Naive B cell (primary cell): ENCODE measurements at regions not wholly inside any gene's neighbourhood (a gene's known extent, or its start where the extent isn't known, plus 50 kb on each side); places are given as distances from the start of the nearest gene placed in this dataset.
A peak's percentile ranks its signal among the peaks of the same experiment; 100 is the strongest.

Experiments used
- ATAC-seq, 2 donors: fragments of 150-1000 bp; cut with Tn5 transposase; 2 replicates each; pipeline ENCODE4 v1.10.0; 2021; ENCODE audit warnings: low read depth in 2 of 2, mild to moderate bottlenecking in 2 of 2, moderate library complexity in 2 of 2
- DNase-seq: peaks from one replicate; pipeline ENCODE4 v3.0.0; 2022
- H3K27ac Mint-ChIP-seq, 6 donors: one replicate each; pipeline ENCODE4 v1.8.0; 2020 to 2022; ENCODE audit warnings: mild to moderate bottlenecking in 6 of 6, mixed read lengths in 6 of 6, moderate library complexity in 5 of 6, inconsistent platforms in 2 of 6
- H3K27me3 Mint-ChIP-seq, 3 donors: one replicate each; pipeline ENCODE4 v1.8.0; 2021 to 2022; ENCODE audit warnings: mixed read lengths in 3 of 3, mild to moderate bottlenecking in 1 of 3
- H3K36me3 Mint-ChIP-seq, 2 donors: one replicate each; pipeline ENCODE4 v1.8.0; 2020 to 2022; ENCODE audit warnings: mixed read lengths in 2 of 2, inconsistent platforms in 1 of 2, mild to moderate bottlenecking in 1 of 2
- H3K4me1 Mint-ChIP-seq, 3 donors: one replicate each; pipeline ENCODE4 v1.8.0; 2020 to 2022; ENCODE audit warnings: mixed read lengths in 3 of 3, inconsistent platforms in 1 of 3, mild to moderate bottlenecking in 1 of 3, moderate library complexity in 1 of 3
- H3K4me3 Mint-ChIP-seq, 8 donors: one replicate each; pipeline ENCODE4 v1.8.0; 2020 to 2022; ENCODE audit warnings: mild to moderate bottlenecking in 8 of 8, mixed read lengths in 8 of 8, moderate library complexity in 8 of 8, inconsistent platforms in 2 of 8
- H3K9me3 Mint-ChIP-seq, 7 donors: one replicate each; pipeline ENCODE4 v1.8.0; 2020 to 2022; ENCODE audit warnings: mixed read lengths in 7 of 7, mild to moderate bottlenecking in 5 of 7, inconsistent platforms in 2 of 7, moderate library complexity in 1 of 7

DNA sequence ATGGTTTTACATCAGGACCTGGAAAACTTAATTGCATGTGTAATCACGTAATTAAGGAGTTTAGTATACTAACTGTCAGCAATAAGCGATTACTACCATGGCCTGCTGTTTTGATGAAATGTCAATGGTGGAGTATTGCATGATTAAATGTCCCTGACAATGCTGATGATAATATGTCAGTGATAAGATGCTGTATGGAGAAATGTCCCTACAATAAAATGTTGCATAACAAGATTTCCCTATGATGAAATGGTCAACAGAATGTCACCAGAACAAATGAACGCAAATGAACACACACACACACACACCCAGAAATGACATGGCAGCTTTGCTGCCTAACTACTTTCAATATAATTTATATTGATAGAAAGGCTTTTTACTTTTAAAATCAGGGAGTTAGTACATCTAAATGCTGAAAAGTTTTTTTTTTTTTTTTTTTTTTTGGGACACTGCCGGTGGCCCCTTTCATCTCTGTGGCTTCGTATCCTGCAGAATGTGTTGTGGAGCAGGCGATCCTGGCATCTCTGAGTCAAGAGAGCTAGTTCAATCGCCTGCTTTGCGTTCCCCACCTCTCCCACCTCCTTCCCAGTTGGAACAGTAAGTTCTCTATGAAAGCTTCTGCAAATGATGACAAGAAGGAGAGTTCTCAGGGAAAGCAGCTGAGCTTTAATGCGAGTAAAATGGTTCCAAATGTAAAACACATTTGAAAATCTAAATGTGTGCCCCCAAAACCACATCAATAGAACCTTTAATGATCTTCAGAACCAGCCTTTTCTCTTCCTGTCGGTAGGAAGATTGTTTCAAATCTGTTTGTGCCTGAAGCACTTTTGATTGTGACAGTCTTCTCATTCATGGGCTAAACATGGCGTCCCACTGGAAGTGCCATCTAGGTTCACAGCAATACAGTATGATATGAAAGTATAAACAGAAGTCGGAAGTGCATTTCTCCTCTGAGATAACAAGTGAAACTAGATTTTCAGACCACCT is 170.1 kb upstream of the GBE1 start:
- DNase-seq: no peak
- Mint-ChIP-seq H3K4me1 (no peaks in the 10 kb centered on the region), H3K27me3 (no peaks in the 10 kb centered on the region), H3K36me3 (no peaks in the 10 kb centered on the region), H3K27ac (no peak overlapping the region), H3K9me3 (no peaks in the 10 kb centered on the region), H3K4me3 (no peak overlapping the region)
- ATAC-seq: no peak

DNA sequence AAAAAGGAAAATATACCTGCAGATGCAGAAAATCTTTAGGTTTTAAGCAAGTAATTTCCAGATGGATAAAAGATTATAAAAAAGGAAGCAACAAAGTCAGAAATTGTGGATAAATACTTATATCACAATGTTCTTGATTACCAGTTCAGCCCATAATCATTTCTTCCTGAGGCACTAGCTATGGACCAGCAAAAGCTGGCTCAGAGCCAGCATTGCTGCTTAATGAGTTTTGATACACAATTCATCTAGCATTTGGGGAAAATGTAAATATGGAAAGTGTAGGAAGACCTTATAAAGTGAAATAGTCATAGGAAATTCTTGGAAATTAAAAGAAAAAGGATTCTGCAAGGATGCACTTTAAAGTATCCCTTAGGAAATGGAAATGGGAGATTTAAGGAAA is 168.3 kb upstream of the GBE1 start:
- H3K4me3 Mint-ChIP-seq: no peak overlapping the region
- no peaks in the 10 kb centered on the region for H3K9me3 Mint-ChIP-seq
- H3K36me3 Mint-ChIP-seq: no peaks in the 10 kb centered on the region
- DNase-seq (no peak), ATAC-seq (no peak)
- no peaks in the 10 kb centered on the region for H3K27me3 Mint-ChIP-seq
- no peaks in the 10 kb centered on the region for H3K4me1 Mint-ChIP-seq
- H3K27ac Mint-ChIP-seq: peak overlapping the region in 1 of 6 donors; percentile 1

DNA sequence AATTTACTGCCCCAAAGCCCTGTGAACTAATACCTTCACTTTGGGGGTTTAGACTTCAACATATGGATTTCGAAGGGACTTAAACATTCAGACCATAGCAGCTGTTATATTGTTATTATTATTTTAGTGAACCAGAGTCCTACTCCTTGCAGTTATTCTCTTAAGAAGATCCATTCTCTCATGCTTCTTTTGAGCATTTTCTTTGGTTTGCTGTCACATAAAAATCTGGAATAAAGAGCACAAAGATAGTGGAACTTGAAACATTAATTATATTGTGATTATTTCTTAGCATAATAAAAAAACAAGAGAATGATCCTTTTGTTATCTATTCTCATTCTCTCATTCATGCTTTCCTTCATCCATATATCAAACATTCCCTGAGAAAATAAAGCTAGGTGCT is 166.4 kb upstream of the GBE1 start:
- ATAC-seq (no peak), DNase-seq (no peak)
- no peak overlapping the region for H3K27ac Mint-ChIP-seq
- no peaks in the 10 kb centered on the region for H3K27me3 Mint-ChIP-seq
- no peaks in the 10 kb centered on the region for H3K4me1 Mint-ChIP-seq
- no peaks in the 10 kb centered on the region for H3K9me3 Mint-ChIP-seq
- H3K4me3 Mint-ChIP-seq: no peak overlapping the region
- no peaks in the 10 kb centered on the region for H3K36me3 Mint-ChIP-seq

DNA sequence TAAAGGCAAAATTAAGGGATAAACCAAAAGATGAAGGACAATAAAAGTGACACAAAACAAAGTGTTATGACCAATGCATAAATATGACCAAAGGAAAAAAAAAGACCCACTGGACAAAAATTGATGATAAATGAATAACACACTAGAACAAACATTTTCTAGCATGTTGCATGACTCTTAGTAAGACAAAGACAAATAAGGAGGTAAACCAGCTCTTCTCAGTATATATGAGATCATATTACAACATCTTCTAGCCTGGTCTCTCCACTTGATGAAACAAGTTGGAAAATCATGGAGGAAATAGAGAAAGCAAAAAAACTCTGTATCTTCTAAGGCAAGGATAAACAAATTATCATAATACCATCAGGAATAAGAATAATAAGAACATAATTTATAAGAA is 163.9 kb upstream of the GBE1 start:
- no peaks in the 10 kb centered on the region for H3K4me1 Mint-ChIP-seq
- no peak overlapping the region for H3K4me3 Mint-ChIP-seq
- no peak for ATAC-seq
- DNase-seq: no peak
- no peak overlapping the region for H3K27ac Mint-ChIP-seq
- no peaks in the 10 kb centered on the region for H3K27me3 Mint-ChIP-seq
- no peaks in the 10 kb centered on the region for H3K36me3 Mint-ChIP-seq
- no peaks in the 10 kb centered on the region for H3K9me3 Mint-ChIP-seq

DNA sequence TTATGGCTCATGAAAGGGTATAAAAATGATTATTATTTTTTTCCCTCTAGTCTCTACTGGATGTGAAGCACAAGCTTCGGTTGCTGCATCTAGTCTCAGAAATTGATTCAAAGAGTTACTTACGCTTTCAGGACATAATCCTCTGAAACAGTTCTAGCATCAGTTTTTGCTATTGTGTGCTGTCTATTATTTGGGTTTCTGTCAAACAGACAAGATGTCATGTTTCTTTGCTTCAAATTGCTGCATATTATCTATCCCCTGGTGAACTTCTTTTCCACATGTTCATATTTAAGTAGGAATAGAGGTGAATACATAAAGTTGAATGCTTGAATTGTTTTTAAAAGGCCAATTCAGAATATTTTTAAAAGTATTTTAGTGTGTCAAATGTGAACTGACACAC is 161.6 kb upstream of the GBE1 start:
- H3K4me1 Mint-ChIP-seq: no peaks in the 10 kb centered on the region
- no peak for ATAC-seq
- no peak overlapping the region for H3K4me3 Mint-ChIP-seq
- no peaks in the 10 kb centered on the region for H3K9me3 Mint-ChIP-seq
- H3K36me3 Mint-ChIP-seq: no peaks in the 10 kb centered on the region
- no peaks in the 10 kb centered on the region for H3K27me3 Mint-ChIP-seq
- DNase-seq: no peak
- no peak overlapping the region for H3K27ac Mint-ChIP-seq

DNA sequence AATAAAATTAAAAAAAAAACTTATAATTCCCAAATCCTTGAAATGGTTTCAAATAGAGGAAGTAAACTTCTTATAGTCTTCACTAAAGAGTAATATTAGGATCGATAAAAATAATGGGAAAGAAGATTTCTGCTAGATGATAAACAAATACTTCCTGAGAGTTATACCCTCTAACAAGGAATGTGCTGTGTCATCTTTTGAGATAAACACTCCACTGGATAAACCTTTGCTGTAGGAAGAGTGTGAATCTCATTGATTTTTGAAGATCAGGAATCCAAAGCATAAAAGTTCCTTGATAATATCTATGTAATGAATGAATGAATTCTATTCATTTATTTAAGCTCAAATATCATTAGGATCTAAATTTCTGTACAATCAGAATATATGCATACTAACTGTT is 161.0 kb upstream of the GBE1 start:
- ATAC-seq (no peak), DNase-seq (no peak)
- no peaks in the 10 kb centered on the region for H3K4me1 Mint-ChIP-seq
- no peak overlapping the region for H3K27ac Mint-ChIP-seq
- H3K27me3 Mint-ChIP-seq: no peaks in the 10 kb centered on the region
- H3K4me3 Mint-ChIP-seq: no peak overlapping the region
- no peaks in the 10 kb centered on the region for H3K9me3 Mint-ChIP-seq
- H3K36me3 Mint-ChIP-seq: no peaks in the 10 kb centered on the region

DNA sequence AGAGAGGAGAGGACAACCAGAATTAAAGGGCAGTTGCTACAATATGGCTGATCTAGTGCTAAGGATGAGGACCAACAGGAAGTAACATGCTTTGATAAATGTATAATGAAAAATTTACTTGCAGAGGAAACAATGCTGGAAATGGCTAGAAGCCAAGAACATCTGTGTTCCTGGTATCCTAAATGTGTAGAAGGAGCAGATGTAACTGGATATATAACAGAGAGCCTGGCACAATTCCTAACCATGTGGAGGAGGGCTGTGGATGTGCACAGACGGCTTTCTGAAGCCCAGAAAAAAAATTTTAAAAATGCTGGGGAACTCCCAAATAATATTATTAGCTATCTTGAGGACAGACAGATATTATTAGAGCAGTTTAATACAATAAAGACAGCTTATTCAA is 159.4 kb upstream of the GBE1 start:
- Mint-ChIP-seq H3K4me1 (no peaks in the 10 kb centered on the region), H3K27me3 (no peaks in the 10 kb centered on the region), H3K36me3 (no peaks in the 10 kb centered on the region), H3K27ac (no peak overlapping the region), H3K9me3 (no peaks in the 10 kb centered on the region), H3K4me3 (no peak overlapping the region)
- ATAC-seq (no peak), DNase-seq (no peak)

DNA sequence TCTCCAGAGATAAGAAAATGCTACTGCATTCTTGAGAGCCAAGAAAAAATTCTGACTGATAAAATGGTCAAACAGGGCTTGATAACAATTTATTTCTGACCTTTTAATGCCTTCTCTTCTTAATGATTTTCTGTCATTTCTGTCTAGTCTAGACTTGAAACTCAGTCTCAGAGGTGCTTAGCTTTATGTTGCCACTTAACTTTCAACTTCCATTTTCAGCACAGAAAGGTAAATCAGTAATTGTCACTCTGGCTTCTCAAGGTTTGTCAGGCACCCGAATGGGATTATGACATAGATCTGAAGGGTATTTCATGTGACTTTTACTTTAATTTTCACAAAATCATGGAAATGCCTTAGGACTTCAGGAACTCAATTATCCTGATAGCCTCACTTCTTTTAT is 155.4 kb upstream of the GBE1 start:
- Mint-ChIP-seq H3K27me3 (no peaks in the 10 kb centered on the region), H3K36me3 (no peaks in the 10 kb centered on the region)

DNA sequence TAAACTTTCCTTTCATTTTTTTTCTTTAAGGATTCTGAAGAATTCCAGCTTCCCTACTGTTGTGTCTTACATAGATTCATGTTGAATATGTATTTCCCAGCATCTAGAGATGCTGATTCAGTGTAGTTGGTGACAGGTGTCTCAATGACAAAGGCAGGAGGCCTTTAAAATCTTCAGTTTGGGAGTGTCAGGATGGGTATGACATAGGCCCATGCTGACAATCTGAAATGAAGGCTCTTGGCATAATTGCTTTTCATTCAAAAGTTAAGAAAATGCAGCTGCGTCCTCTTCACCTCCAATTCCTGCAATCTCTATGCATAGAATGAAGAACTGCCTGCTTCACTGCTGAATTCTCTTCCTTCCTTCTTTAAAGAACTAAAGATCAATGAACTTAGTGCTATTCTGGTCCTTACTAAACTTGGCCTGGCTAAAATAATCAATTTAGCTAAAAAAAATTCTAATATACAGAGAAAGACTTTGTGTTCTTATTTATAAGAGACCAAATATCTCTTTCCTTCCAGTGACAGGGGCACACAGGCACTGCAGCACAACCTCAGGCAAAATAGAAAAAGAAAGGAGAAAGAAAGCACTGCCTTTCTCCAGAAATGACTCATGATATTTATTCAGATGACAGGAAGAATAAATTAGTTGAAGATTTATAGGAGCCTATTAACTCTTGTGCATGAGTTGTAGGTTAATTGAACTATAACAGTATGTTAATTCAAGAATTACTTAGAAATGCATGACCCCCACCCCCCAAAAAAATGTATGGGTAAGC is 152.6 kb upstream of the GBE1 start:
- H3K27ac Mint-ChIP-seq: no peak overlapping the region
- H3K4me3 Mint-ChIP-seq: no peak overlapping the region
- H3K4me1 Mint-ChIP-seq: no peaks in the 10 kb centered on the region
- ATAC-seq (no peak), DNase-seq (no peak)
- no peaks in the 10 kb centered on the region for H3K27me3 Mint-ChIP-seq
- H3K36me3 Mint-ChIP-seq: no peaks in the 10 kb centered on the region
- no peaks in the 10 kb centered on the region for H3K9me3 Mint-ChIP-seq

More for the DNA sequence above, 155.4 kb upstream of the GBE1 start:
- Mint-ChIP-seq H3K4me1 (no peaks in the 10 kb centered on the region), H3K27ac (no peak overlapping the region), H3K9me3 (no peaks in the 10 kb centered on the region), H3K4me3 (no peak overlapping the region)
- DNase-seq (no peak), ATAC-seq (no peak)

DNA sequence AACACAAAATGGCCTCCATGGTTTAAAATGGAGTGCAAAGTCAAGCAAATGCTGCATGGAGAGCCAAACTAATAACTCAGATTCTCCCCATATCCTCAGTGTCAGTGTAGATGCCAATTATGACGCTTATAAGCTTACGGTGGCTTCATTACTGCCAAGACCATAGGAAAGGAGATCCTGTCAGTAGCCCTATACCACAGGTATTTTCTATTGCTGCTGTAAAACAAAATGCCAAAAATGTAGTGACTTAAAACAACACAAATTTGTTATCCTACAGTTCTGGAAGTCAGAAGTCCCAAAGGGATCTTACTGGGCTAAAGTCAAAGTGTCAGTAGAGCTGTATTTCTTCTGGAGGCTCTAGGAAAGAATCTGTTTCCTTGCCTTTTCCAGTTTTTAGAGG is 149.8 kb upstream of the GBE1 start:
- no peaks in the 10 kb centered on the region for H3K27me3 Mint-ChIP-seq
- peaks cover 0 to 5% (median 0%) of the 10 kb centered on the region in 7 donors for H3K9me3 Mint-ChIP-seq
- H3K4me1 Mint-ChIP-seq: peaks cover 0 to 2% (median 0%) of the 10 kb centered on the region in 3 donors
- H3K4me3 Mint-ChIP-seq: no peak overlapping the region
- ATAC-seq (no peak), DNase-seq (no peak)
- H3K36me3 Mint-ChIP-seq: no peaks in the 10 kb centered on the region
- H3K27ac Mint-ChIP-seq: no peak overlapping the region

DNA sequence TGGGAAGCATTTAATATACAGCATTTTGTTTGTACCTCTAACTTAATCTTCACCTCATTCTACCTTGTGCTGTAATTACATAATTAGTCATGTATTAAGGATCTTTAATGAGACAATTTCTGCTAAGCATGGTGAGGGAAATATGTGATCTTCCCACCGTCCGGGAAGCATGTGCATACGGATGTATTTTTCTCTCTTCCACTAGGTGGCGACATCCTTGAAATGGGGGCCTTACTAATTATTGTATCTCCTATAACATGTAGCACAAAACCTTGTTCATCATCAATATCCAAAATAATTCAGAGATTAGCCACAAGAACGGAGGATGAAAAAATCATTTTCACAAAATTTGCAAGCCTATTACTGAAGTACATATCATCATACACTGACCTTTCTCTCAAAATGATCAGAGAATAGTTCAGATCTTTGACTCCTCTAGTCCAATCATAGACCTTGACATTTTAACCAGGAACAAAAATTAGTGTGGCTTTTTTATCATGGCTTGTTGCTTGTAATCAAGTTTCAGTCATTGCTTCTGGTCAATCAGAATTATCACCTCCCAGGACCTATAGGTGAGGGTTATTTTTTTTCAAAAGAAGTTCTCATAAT is 148.9 kb upstream of the GBE1 start:
- Mint-ChIP-seq H3K9me3 (peaks cover 0 to 5% (median 0%) of the 10 kb centered on the region in 7 donors), H3K4me1 (peaks cover 0 to 2% (median 0%) of the 10 kb centered on the region in 3 donors), H3K4me3 (no peak overlapping the region), H3K36me3 (no peaks in the 10 kb centered on the region), H3K27me3 (no peaks in the 10 kb centered on the region), H3K27ac (no peak overlapping the region)
- ATAC-seq (peak in 1 of 2 donors; percentile 57), DNase-seq (peak; percentile 10)

DNA sequence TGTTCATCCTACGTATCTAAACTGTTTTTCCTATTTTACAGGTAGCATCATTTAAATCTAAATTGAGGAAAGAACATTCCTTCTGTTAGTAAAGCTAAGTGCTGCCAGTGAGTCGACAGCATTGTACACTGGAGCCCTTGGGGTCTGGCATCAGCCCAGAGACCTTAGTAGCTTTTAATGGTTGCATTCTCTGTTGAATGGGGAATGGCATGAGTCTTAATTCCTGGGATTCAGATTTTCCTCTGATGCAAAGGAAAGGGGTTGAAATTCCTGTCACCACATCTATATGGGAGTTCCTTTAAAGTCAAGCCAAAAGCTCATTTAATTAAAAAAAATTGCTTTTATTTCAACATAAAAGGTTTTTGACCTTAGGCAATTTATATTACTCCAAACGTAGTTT is 148.4 kb upstream of the GBE1 start:
- H3K9me3 Mint-ChIP-seq: peaks cover 0 to 5% (median 0%) of the 10 kb centered on the region in 7 donors
- no peak overlapping the region for H3K4me3 Mint-ChIP-seq
- H3K4me1 Mint-ChIP-seq: peaks cover 0 to 2% (median 0%) of the 10 kb centered on the region in 3 donors
- no peaks in the 10 kb centered on the region for H3K27me3 Mint-ChIP-seq
- DNase-seq (no peak), ATAC-seq (no peak)
- H3K36me3 Mint-ChIP-seq: no peaks in the 10 kb centered on the region
- no peak overlapping the region for H3K27ac Mint-ChIP-seq

DNA sequence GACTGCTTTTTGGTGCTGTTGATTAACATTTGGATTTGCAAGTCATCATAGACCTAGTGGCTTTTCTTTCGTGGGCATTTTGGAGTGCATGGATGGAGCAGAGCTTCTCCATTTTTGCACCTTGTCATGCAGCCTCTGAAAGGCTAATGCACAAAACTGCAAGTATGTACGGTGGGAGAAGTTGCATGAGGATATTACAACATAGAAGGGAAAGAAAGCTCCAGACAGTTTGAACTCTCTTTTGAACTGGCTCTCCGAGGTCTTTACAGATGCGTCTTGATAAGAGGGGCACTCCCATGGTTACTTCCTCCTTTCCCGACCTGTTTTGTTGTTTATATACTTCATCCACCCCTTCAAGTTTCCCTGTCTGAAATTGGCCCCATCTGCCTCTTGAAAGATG is 147.1 kb upstream of the GBE1 start:
- Mint-ChIP-seq H3K4me1 (peaks cover 0 to 2% (median 0%) of the 10 kb centered on the region in 3 donors), H3K27ac (no peak overlapping the region), H3K9me3 (peaks cover 0 to 5% (median 0%) of the 10 kb centered on the region in 7 donors), H3K36me3 (no peaks in the 10 kb centered on the region), H3K4me3 (no peak overlapping the region), H3K27me3 (peaks cover 0 to 4% (median 0%) of the 10 kb centered on the region in 3 donors)
- DNase-seq (no peak), ATAC-seq (no peak)

DNA sequence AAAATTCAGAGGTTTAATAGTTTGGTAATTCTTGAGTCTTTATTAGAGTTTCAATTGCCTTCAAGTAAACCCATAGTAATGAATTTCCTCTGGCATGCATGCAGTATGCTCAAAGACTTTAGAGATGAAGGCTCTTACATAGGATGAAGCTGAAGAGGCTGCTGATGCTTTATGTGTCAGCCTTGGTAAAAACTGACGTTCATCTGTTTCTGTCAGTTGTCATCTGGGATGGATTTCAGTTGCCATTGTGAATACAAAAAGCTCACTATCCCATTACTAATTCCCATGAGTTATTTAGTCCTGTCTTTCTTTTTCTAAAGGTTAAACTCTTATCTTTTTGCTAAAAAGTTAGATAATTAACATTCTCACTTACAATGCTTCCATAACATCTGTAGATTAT is 136.9 kb upstream of the GBE1 start:
- DNase-seq (no peak), ATAC-seq (no peak)
- Mint-ChIP-seq H3K9me3 (no peaks in the 10 kb centered on the region), H3K27me3 (no peaks in the 10 kb centered on the region), H3K4me1 (no peaks in the 10 kb centered on the region), H3K36me3 (no peaks in the 10 kb centered on the region), H3K4me3 (no peak overlapping the region), H3K27ac (no peak overlapping the region)
